ENCODE measurements at regions not wholly inside any gene's neighbourhood (a gene's known extent, or its start where the extent isn't known, plus 50 kb on each side); places are given as distances from the start of the nearest gene placed in this dataset.

- H3K27ac ChIP-seq (ENCODE audit: low read depth, low read length, poor library complexity, severe bottlenecking): no peak overlapping the region
- no peaks in the 10 kb centered on the region for H3K9me2 ChIP-seq (ENCODE audit: insufficient read depth, low read length)
- no peak overlapping the region for H2AFZ ChIP-seq (ENCODE audit: low read length)
- BruUV-seq (replicated peaks): no TSS peak
- H3K79me2 ChIP-seq (ENCODE audit: insufficient read depth, low read depth, low read length): no peaks in the 10 kb centered on the region
- H4K20me1 ChIP-seq (ENCODE audit: insufficient read depth, low read length): no peaks in the 10 kb centered on the region
- no peak overlapping the region for H3K4me2 ChIP-seq (ENCODE audit: low read length)
- POLR2A ChIA-PET: interaction anchor here (1.1 to 2.4 kb wide), 3 partner anchors 12 to 25 kb away, joined by 4 to 12 read pairs (median 4); no protein-coding TSS in a partner anchor
- H3K9me3 ChIP-seq (ENCODE audit: low read length): no peaks in the 10 kb centered on the region
- TF ChIP-seq EZH2phosphoT487 (IDR thresholded peaks at IDR 0.05; ENCODE audit: borderline replicate concordance, low read depth, low read length): no peak
- TF ChIP-seq CTCF (conservative IDR thresholded peaks at IDR 0.05; ENCODE audit: low read length): no peak
- intact Hi-C loops (cut with micrococcal nuclease; ENCODE audit: unreplicated experiment): no loop called here
- CTCF ChIA-PET (ENCODE audit: unreplicated experiment): interaction anchor here (0.7 kb wide), 1 partner anchor 65 kb away, joined by 3 read pairs; no protein-coding TSS in a partner anchor
- DNase-seq (ENCODE audit: low spot score): no peak
- H3K4me1 ChIP-seq (ENCODE audit: insufficient read depth, low read length, poor library complexity, severe bottlenecking): no peaks in the 10 kb centered on the region
- no peaks in the 10 kb centered on the region for H3K36me3 ChIP-seq (ENCODE audit: insufficient read depth, low read length)
- H3K4me3 ChIP-seq (ENCODE audit: low read depth, low read length, poor library complexity, severe bottlenecking): no peak overlapping the region
Observed at GRCh38 chr1:234716908-234717375, 107.0 kb upstream of the IRF2BP2 start.

- no TSS peak for BruUV-seq (replicated peaks)
- ChIA-PET POLR2A (interaction anchor here (0.7 to 2.4 kb wide), 9 partner anchors 9 to 280 kb away, joined by 3 to 12 read pairs (median 4); no protein-coding TSS in a partner anchor), CTCF (ENCODE audit: unreplicated experiment) (interaction anchor here (1.2 kb wide), 1 partner anchor 9 kb away, joined by 5 read pairs; no protein-coding TSS in a partner anchor)
- Histone ChIP-seq H4K20me1 (ENCODE audit: insufficient read depth, low read length) (no peaks in the 10 kb centered on the region), H3K4me1 (ENCODE audit: insufficient read depth, low read length, poor library complexity, severe bottlenecking) (no peaks in the 10 kb centered on the region), H3K27ac (ENCODE audit: low read depth, low read length, poor library complexity, severe bottlenecking) (no peak overlapping the region), H3K79me2 (ENCODE audit: insufficient read depth, low read depth, low read length) (no peaks in the 10 kb centered on the region), H3K9me3 (ENCODE audit: low read length) (no peaks in the 10 kb centered on the region), H3K4me3 (ENCODE audit: low read depth, low read length, poor library complexity, severe bottlenecking) (no peak overlapping the region), H3K9me2 (ENCODE audit: insufficient read depth, low read length) (no peaks in the 10 kb centered on the region), H3K4me2 (ENCODE audit: low read length) (no peak overlapping the region), H3K36me3 (ENCODE audit: insufficient read depth, low read length) (no peaks in the 10 kb centered on the region), H2AFZ (ENCODE audit: low read length) (no peak overlapping the region)
- no peak for DNase-seq (ENCODE audit: low spot score)
- intact Hi-C loops (cut with micrococcal nuclease; ENCODE audit: unreplicated experiment): no loop called here
- no peak for TF ChIP-seq CTCF (conservative IDR thresholded peaks at IDR 0.05; ENCODE audit: low read length)
Observed at GRCh38 chr1:234715252-234716014, 105.5 kb upstream of the IRF2BP2 start.

GRCh38 chr1:234713859-234714258 lies 103.9 kb upstream of the IRF2BP2 start:
- ChIA-PET CTCF (ENCODE audit: unreplicated experiment) (no interaction called here), POLR2A (interaction anchor here (0.6 to 2.7 kb wide), 3 partner anchors 9 to 499 kb away, joined by 3 to 11 read pairs (median 8); no protein-coding TSS in a partner anchor)
- no TSS peak for BruUV-seq (replicated peaks)
- Histone ChIP-seq H4K20me1 (ENCODE audit: insufficient read depth, low read length) (no peaks in the 10 kb centered on the region), H3K9me3 (ENCODE audit: low read length) (no peaks in the 10 kb centered on the region), H3K9me2 (ENCODE audit: insufficient read depth, low read length) (no peaks in the 10 kb centered on the region), H3K27ac (ENCODE audit: low read depth, low read length, poor library complexity, severe bottlenecking) (no peak overlapping the region), H3K36me3 (ENCODE audit: insufficient read depth, low read length) (no peaks in the 10 kb centered on the region), H3K79me2 (ENCODE audit: insufficient read depth, low read depth, low read length) (no peaks in the 10 kb centered on the region), H3K4me1 (ENCODE audit: insufficient read depth, low read length, poor library complexity, severe bottlenecking) (no peaks in the 10 kb centered on the region), H3K4me2 (ENCODE audit: low read length) (no peak overlapping the region), H2AFZ (ENCODE audit: low read length) (no peak overlapping the region), H3K4me3 (ENCODE audit: low read depth, low read length, poor library complexity, severe bottlenecking) (no peak overlapping the region)
- no peak for DNase-seq (ENCODE audit: low spot score)
- intact Hi-C loops (cut with micrococcal nuclease; ENCODE audit: unreplicated experiment): no loop called here
- TF ChIP-seq CTCF (conservative IDR thresholded peaks at IDR 0.05; ENCODE audit: low read length): no peak
- no peak for TF ChIP-seq EZH2phosphoT487 (IDR thresholded peaks at IDR 0.05; ENCODE audit: borderline replicate concordance, low read depth, low read length)

All from OCI-LY7 (cell line).